HG02588 (cell line): ENCODE measurements at regions not wholly inside any gene's neighbourhood (a gene's known extent, or its start where the extent isn't known, plus 50 kb on each side); places are given as distances from the start of the nearest gene placed in this dataset.

Experiments
- ATAC-seq: cut with Tn5 transposase; IDR thresholded peaks from one replicate; pipeline ENCODE4 v1.9.1; 2021; ENCODE audit warnings: mild to moderate bottlenecking, moderate library complexity; ENCODE audit not compliant: unreplicated experiment

DNA sequence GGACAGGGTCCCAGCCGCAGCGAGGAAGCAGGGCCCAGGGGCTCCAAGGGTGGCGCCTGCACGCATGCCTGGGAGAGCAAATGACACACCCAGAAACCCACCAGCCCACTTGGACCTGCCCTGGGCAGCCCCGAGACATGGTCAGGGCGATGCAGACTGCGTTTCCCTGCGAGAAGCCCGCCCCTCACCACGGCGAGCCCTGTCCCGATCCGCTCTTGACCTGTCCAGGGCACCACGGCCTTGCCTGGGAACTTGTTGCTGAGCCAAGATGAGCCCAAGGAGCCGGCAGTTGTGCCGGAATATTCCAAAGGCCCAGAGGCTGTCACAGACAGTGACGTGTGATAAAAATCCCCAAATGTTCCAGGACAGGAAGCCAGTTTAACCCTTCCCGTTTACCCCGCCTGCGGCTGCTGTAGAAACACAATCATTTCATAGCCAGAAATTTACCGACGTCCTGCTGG lies 78.1 kb downstream of the SIK1 start:
- no peak for ATAC-seq

DNA sequence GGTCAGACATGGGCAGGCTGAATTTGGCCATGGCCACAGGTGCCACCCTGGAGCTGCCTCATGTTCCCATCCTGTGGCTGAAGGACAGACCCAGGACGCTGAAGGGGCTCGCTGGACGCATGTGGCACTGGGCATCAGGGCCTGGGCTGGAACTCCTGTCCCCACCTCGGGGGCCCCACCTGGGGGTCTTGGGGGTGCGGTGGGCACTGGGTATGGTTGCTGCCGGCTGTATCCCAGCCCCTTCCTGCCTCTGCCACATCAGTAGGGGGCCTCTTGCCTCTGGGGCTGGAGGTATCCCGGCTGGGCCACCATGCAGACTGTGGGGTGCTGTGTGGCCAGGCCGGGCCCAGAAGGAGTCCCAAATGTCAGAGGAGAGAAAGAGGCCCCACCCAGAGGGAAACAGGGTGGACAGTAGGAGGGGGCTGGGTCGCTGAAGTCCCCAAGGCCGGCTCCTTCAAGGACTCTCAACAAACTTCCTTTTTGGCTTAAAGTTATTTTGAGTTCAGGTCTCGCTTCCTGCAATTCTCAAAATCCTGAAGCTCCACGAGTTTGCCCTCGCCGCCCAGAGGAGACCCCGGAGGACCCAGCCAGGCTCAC lies 78.7 kb downstream of the SIK1 start:
- no peak for ATAC-seq

DNA sequence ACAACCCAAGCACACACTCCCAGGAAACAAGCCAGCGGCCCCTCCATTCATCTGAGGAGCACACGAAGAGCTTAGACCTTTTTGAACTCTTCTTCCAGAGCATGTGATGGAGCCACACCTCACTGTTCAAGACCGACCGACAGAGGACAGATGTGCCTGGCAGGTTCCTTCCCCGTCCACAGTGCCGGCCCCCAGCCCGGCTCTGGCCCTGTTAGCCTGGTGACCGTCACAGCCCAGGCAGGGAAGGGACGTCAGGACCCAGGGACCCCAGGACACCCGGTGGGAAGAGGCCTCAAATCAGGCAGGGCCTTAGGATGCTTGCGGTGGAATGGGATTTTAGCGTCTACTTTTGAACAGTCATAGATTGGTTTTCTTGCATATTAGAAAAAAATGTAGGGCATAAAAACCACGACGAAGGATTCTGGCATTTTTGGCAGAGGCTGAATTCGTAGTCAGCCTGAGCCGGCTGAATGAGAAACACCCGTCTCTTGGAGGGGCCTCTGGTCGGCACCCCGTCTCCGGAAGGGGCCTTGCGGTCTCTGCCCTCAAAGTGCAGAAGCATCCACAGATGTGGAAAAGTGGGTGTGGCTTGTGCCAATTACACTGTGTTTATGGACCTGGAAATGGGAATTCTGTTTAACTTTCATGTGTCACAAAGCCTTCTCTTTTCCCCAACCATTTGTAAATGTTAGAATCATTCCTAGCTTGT lies 79.3 kb downstream of the SIK1 start:
- no peak for ATAC-seq

DNA sequence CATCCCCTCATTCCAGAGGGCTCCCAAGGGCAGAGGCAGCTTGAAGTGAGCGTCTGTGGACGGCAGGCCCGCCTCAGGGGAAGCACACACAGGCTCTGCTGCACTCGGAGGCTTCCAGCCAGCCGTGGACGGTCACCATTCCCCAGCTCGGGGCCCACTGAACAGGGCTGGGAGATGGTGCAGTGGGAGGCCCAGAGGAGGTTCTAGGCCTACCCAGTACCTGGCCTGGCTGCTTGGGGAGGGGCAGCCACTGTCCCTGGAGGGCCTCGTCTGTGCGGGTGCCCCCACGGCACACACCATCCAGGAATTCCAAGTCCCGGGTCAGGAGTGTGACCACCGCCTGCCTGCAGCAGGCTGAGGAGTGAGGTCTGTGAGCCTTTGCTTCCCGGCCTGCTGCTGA lies 80.4 kb downstream of the SIK1 start:
- no peak for ATAC-seq

DNA sequence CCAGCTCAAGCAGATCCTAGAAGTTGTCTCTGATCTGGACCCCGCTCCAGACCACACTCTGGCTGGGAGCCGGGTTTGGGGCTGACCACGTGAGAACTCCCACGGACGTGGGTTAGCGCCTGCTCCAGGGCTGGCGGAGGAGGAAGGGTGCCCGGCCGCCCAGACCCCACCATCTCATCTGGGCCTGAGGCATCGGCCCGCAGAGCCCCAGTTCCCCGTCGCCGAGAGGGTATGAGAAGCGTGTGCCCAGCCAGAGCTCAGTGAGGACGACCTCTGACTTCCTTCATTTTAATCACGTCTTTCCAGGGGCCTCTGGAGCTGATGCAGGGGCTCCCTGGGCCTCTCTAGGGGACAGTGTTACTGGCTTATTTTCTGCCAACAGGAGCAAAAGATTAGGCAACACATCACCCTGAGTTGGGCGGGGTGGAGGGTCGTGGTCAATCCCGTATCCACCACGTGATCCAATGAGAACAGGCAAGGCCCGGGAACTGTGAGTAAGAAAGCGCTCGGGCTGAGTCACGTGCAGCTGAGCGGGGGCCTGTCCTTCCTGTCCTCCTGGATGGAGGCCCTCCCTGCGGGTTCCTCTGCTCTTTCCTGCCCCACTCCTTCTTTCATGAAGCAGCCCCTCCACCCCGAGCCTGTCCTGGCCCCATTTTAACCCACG lies 81.1 kb downstream of the SIK1 start:
- ATAC-seq = no peak

DNA sequence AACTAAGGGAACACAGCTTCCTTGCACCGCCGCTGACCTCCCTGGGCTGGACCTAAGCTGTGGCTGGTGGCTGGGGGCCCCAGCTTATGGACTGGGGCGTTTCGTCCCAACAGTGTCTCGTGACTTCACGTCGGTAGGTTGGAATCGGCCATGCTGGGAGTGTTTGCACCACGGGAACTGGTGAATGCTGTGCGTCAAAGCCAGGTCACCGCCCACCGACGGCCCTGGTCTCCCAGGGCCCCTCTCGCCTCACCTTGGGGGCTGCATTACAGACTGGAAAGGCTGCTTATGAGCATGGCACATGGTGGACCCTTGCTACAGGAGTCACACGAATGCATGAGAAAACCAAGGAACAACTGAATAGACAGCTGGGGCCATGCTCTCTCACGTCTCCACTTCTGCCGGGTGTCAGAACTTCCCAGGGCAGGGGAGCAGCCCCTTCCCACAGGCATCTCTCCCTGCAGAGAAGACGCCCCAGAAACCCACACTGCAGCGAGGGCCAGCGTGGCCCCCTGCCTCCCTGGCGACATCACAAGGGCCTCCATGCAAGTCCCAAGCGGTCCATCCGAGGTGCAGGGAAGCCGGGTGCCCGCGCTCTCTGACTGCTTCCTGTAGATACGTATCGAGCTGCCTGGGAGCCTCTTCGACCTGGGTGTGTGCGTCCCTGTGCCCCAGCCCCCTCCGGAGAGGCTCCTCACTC lies 81.7 kb downstream of the SIK1 start:
- no peak for ATAC-seq

DNA sequence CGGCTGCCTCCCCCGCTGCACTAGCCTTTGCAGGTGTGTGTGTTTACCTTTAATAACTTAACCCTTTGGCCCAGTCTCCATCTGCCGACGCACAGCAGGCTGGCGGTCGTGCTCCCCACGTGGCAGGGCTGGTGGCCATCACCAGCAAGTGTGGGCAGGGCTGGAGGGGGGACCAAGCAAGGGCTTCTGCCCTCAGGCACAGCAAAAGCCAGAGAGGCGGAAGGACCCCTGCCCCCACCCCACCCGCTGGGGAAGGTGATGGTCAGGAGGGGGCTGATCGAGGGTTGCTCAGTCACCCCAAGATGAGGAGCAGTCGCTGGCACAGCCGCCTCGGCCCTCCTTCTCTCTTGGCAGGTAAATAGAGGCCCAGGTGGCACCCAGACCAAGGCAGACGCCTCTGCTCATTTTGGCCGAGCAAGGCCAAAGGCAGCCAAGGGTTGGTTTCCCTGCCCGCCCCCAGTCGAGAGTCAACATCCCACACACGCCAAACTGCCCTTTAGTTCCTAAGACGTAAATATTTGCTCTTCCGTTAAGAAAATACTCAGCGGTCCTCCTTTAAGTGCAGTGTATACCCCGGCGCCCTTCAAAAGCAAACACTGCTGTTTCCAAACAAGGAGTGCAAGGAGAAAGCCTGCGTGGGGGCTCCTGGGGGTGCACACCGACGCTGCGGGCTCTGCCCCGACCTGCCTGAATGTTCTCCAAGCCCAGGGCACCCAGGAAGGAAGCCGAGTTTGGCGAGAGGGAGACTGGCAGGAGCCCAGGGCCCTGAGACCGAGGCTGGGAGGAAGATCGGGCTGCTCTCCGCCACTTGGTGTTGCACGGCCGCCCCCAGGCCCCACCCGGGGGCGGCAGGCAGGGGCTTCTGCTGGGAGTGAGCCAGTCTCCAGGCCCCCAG lies 82.7 kb downstream of the SIK1 start:
- ATAC-seq = no peak

DNA sequence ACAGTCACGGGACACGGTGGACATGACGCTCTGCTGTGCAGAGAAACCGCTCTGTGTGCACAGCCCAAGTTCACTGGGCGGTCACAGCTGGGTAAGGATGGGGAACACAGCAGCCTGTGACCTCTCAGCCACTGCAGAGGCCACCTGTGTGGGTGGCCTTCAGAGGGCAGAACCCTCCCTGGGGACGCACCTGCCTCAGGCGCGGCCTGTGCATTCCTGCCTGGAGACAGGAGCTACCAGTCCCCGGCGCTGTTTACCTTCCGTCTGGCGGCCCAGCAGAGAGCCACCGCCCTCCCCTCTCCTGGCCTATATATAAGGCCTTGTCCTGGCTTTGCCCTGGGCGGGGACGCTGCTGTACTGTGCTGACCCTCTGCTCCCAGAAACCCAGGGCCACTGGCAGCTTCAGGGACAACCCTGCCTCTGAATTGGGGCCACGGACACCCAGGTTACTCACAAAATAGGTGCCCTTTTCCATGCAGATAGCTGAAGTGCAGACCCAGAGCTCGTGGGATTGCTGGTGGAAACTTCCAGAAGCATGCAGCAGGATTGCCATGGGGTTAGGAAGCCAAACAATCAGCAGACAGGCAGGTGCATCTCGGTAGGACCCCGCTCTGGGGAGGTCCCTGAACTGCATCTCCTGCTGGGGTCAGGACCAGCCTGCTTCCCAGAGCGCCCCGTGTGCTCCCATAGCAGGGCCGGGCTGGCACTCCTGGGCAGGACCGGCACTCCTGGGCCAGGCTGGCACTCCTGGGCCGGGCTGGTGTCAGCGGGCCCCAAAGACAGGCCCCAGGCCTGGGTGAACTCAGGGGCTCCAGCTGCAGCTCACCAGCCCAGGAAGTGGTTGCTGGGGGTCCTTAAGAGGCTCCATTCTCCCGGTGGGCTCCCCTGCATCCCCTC lies 83.6 kb downstream of the SIK1 start:
- ATAC-seq = no peak

DNA sequence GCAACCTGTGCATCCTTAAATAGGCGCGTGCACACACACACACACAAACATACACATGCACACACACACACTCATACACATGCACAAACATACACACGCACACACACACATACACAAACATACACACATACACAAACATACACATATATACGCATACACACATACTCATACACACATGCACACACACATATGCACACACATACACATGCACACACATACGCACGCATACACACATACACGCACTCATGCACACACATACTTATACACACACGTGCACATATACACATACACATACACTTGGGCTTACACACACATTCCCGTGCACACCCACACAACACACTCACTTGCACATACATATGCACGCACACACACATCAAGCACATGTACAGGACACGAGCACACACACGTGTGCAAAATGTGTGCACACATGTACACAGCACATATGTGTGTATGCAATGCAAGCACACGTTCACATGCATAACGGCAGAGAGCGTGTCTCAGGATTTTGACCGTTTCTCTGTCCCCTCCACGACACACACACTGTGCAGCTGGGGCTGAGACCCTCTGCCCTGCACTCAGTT lies 84.5 kb downstream of the SIK1 start:
- ATAC-seq = no peak

DNA sequence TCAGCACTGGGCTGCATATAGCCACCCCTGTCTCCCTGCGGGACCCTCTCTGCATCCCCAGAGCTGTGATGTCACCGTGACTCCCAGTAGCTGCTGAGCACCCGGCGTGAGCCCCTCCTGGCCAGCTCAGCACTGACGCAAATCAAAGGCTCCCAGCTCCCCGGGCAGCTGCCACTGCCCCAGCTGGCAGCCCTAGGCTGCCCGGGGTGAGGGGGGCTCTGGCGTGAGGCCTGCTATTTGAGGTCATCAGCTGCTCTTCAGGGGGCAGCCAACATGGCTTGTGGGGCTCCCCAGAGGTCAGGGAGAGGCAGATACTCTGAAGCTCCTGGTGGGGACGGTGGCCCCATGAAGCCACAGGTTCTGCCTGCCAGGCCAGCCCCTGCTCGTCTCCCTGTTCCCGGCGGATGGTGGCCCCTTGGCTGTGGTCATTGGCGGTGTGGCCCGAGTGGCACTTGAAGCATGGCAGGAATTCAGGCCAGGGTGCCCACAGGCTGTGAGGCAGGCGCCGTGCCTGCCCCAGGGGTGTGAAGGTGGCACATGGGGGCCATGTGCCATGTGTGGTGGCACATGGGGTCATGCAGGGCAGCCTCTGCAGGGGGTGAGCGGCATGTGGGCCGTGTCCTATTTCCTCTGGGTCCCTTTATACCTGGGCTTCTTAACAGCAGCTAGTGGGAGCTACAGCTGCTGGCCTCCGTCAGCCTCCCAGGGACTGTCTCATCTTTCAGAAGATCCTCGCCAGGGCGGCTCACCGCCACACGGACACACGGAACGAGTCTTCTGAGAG lies 85.4 kb downstream of the SIK1 start:
- ATAC-seq = no peak

DNA sequence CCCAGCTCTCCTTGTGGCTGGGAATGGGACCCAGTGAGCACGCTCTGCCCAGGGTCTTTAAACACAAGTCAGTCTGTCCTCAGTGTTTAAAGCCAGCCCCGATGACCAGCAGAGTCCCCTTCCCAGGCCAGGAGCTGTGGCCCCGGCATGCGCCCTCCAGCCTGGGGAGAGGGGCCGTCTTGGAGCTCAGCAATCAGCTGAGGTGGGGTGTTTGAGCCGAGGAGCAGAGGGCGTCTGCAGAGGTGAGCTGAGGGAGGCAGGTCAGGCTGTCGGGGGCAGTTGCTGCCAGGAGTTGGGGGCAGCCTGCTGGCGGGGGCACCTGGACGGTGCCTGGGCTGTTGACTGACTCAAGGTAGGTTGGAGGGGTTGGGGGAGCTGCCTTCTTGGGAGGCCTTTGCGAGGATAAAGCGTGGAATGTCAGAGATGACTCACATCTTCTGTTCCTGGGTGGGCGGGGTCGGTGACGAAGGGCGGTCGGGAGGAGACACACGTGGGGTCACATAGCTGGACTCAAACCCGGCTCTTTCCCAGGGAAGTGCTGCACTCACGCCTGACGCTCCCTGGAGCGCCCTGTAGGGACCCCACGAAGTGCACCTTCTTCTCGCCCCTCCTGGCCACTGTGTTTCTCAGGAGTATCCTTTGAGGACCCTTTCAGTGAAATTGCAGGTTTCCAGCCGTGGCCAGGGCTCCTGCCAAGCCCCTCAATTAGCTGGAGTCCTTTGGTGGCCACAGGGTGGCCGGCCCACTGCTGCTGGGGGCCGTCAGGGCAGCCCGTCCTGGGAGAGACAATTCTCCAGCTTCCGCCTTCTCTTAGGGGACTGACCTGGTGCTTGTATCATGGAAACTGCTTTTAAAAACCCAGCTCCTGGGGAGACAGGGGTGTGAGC lies 86.2 kb downstream of the SIK1 start:
- no peak for ATAC-seq

DNA sequence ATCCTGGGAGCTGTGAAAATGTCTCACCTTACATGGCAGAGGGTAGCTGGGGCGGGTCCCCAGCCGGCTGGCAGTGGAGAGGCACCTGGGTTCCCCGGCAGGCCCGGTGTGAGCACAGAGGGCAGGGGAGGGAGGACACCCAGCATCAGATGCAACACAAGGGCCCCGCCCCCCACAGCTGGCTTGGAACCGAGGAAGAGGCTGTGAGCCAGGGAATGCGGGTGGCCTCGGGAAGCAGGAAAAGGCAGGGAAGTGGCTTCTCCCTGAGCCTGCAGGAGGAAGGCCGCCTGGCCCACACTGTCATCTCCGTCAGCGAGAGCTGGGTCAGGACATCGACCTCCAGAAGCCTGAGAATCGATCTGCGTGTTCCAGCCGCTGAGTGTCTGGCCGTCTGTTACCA lies 87.3 kb downstream of the SIK1 start:
- no peak for ATAC-seq

DNA sequence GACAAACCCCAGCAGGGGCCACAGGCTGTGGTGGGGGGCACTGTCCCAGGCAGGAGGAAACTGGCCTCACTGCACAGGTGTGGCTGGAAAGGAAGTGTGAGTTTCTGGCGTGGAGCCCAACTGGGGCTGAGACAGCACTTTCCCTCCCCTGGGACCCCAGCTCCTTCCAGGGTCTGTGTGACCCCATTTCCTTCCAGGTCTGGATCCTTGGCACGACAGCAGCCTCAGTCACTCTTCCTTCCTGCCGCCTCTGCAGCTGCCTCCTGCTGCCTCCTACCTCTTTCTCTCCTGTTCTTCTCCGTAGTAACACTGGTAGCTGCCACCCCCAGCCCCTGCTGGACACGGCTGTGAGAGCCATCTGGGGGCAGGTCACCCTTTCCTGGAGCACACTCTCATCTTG lies 88.0 kb downstream of the SIK1 start:
- no peak for ATAC-seq

DNA sequence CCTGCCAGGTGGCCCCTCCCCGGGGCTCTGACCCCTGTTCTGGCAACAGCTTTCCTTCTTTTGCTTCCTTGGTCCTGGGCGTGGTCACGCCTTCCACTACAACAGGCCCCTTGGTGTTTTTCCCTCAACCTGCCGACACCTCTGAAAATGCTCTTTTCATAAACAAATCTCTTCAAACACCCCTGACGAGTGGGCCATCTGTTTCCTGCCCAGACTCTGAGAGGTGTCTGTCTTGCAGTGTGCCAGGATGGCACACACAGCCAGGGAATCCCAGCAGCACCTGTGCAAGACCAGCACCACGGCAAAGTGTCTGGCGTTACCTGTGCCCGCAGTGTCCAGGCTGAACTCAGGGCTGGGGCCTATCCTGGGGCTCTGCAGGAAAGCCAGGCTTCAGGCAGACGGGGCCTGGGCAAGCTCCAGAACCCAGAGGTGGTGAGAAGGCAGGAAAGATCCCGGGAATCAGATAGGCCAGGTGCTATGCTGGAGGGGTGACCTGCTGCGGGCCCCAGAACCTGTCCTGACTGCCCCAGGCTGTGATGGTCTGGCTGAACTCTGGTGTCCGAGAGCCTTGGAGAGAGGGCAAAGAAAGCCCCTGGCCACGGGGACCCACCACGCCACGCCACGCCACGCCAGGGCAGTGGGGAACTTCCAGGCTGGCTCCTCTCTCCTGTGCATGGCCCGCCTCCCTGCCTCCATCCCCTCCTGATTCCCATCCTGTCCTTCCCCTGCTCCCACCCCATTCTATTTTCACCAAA lies 88.9 kb downstream of the SIK1 start:
- no peak for ATAC-seq

DNA sequence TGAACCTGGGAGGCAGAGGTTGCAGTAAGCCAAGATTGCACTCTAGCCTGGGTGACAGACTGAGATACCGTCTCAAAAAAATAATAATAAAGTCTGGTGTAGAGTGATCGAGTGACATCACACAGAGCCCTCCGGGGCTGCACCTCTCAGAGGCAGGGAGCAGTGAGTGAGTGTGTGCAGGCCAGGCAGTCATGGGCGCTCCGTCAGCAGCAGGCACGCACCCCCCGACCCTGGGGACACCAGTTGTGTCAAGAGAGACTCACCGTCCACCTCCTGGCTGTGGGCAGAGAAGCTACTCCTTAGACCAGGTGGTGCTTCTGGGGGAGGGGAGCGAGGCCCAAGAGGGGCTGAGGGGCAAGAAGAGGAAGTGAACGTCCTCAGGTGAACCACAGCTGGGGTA lies 91.8 kb downstream of the SIK1 start:
- no peak for ATAC-seq

DNA sequence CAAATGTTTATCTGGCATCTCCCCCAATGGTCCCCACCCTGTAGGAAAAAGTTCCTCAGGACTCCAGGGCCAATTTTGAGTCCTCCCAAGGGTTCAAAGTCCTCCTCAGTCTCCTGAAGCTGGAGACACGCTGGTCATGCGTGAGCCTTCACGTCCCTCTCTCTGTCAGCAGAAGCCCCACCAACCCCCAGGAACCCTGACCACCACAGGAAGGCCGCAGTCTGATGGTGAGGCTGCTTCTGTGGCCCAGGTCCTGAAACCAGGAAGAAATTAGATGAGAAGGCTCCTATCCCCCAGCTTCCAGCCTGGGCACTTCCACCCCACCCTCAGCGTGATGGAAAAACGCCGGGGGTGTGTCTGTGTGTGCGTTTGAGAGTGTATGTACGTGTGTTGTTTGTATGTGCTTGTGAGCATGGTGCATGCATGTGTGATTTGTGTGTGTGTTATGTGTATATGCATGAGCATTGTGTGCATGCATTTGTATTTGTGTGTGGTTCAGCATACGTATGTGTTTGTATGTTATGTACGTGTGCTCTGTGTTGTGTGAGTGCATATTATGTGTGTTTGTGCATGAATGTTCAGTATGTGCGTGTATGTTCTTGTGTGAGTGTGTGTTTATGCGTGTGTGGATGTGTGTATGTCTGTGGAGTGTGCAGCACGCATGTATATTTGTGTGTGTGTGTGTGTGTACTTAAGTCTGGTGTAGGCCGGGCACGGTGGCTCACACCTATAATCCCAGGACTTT lies 92.5 kb downstream of the SIK1 start:
- no peak for ATAC-seq
